GM19463 (cell line): ENCODE measurements at regions not wholly inside any gene's neighbourhood (a gene's known extent, or its start where the extent isn't known, plus 50 kb on each side); places are given as distances from the start of the nearest gene placed in this dataset.

ENCODE experiments used
- ATAC-seq: cut with Tn5 transposase; IDR thresholded peaks from one replicate; pipeline ENCODE4 v1.9.1; 2021; ENCODE audit warnings: mild to moderate bottlenecking, moderate library complexity; ENCODE audit not compliant: unreplicated experiment

GRCh38 chr1:30336550-30337323, 386.6 kb downstream of the MATN1 start:
- no peak for ATAC-seq

- ATAC-seq, result no peak
Observed at GRCh38 chr1:30335997-30336390, 387.4 kb downstream of the MATN1 start.

- no peak for ATAC-seq
Observed at GRCh38 chr1:30335389-30335996, 387.9 kb downstream of the MATN1 start.

- no peak for ATAC-seq
Observed at GRCh38 chr1:30334767-30335166, 388.6 kb downstream of the MATN1 start.

- ATAC-seq, result no peak
Observed at GRCh38 chr1:30332116-30333094, 391.0 kb downstream of the MATN1 start.

GRCh38 chr1:30331415-30332065, 391.8 kb downstream of the MATN1 start:
- ATAC-seq, result no peak

- ATAC-seq, result no peak
Observed at GRCh38 chr1:30330644-30331043, 392.7 kb downstream of the MATN1 start.

GRCh38 chr1:30329802-30330557, 393.4 kb downstream of the MATN1 start:
- ATAC-seq, result no peak

- ATAC-seq, result no peak
Observed at GRCh38 chr1:30329263-30329753, 394.1 kb downstream of the MATN1 start.

GRCh38 chr1:30328401-30329262, 394.8 kb downstream of the MATN1 start:
- no peak for ATAC-seq

- ATAC-seq, result no peak
Observed at GRCh38 chr1:30328100-30328370, 395.4 kb downstream of the MATN1 start.

- ATAC-seq, result no peak
Observed at GRCh38 chr1:30327370-30328099, 395.9 kb downstream of the MATN1 start.

GRCh38 chr1:30325999-30326398, 397.4 kb downstream of the MATN1 start:
- ATAC-seq, result no peak

GRCh38 chr1:30325085-30325935, 398.1 kb downstream of the MATN1 start:
- ATAC-seq, result no peak

GRCh38 chr1:30324251-30325084, 398.9 kb downstream of the MATN1 start:
- no peak for ATAC-seq

GRCh38 chr1:30323841-30324240, 399.5 kb downstream of the MATN1 start:
- no peak for ATAC-seq

GRCh38 chr1:30323352-30323751, 400.0 kb downstream of the MATN1 start:
- ATAC-seq, result no peak
